OCI-LY3 (cell line): ENCODE measurements at regions not wholly inside any gene's neighbourhood (a gene's known extent, or its start where the extent isn't known, plus 50 kb on each side); places are given as distances from the start of the nearest gene placed in this dataset.

Experiments
- EZH2phosphoT487 ChIP-seq: fragments of 200-600 bp; shearing (Covaris generic); IDR thresholded peaks from 2 replicates; pipeline ENCODE4 v1.6.1; 2018; ENCODE audit warnings: antibody characterized with exemption, mixed run types, low read depth
- TF ChIP-seq, protein P1 (sequence below): fragments of 200-600, 300-600 bp; sonication (generic); IDR thresholded peaks from 2 replicates; pipeline ENCODE4 v1.5.1; 2014; ENCODE audit warnings: antibody characterized with exemption, low read length, low read depth

DNA sequence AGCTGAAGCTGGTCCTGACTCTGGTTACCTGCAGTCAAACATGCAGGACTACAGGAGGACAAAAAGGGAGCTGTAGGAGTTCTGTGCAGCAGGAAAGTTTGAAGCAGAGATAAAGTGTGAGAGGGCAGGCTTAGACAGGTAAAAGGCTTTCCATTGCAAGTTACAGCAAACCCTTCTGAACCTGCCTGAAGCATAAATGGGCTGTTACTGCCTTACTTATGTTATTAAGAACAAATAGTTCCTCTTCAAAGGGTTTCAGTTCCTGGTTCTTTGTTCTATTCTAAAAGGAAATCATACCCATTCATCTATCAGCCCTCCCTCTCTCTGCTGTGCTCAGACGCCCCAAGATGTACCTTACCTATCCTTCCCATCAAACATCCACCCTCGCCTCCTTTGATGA lies 52.4 kb upstream of the CACNA2D3 start:
- TF ChIP-seq, protein P1, sequence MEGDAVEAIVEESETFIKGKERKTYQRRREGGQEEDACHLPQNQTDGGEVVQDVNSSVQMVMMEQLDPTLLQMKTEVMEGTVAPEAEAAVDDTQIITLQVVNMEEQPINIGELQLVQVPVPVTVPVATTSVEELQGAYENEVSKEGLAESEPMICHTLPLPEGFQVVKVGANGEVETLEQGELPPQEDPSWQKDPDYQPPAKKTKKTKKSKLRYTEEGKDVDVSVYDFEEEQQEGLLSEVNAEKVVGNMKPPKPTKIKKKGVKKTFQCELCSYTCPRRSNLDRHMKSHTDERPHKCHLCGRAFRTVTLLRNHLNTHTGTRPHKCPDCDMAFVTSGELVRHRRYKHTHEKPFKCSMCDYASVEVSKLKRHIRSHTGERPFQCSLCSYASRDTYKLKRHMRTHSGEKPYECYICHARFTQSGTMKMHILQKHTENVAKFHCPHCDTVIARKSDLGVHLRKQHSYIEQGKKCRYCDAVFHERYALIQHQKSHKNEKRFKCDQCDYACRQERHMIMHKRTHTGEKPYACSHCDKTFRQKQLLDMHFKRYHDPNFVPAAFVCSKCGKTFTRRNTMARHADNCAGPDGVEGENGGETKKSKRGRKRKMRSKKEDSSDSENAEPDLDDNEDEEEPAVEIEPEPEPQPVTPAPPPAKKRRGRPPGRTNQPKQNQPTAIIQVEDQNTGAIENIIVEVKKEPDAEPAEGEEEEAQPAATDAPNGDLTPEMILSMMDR: no peak
- no peak for TF ChIP-seq EZH2phosphoT487
